Activated naive CD4-positive, alpha-beta T cell treated with anti-CD3 and anti-CD28 coated beads, Interleukin-2, amount 50 U/mL, for 72 hours (primary cell): ENCODE measurements at regions not wholly inside any gene's neighbourhood (a gene's known extent, or its start where the extent isn't known, plus 50 kb on each side); places are given as distances from the start of the nearest gene placed in this dataset.
"Not testable (repeated sequence)": the region's sequence is repeated elsewhere in the genome, so short reads cannot be mapped to it uniquely, and the experiment has no call there.

ENCODE experiments used
- ATAC-seq, 2 donors: fragments of 150-1000 bp; cut with Tn5 transposase; 2 replicates each; pipeline ENCODE4 v1.10.0; 2021; ENCODE audit warnings: mild to moderate bottlenecking in 2 of 2, moderate library complexity in 2 of 2
- DNase-seq, 2 donors: peaks; one replicate each; pipeline ENCODE4 v3.0.0; 2021 to 2022; ENCODE audit warnings: low spot score in 2 of 2
- H3K27ac Mint-ChIP-seq, 2 donors: one replicate each; pipeline ENCODE4 v1.8.0; 2022; ENCODE audit warnings: mild to moderate bottlenecking in 2 of 2, mixed read lengths in 2 of 2
- H3K36me3 Mint-ChIP-seq, 2 donors: one replicate each; pipeline ENCODE4 v1.8.0; 2022; ENCODE audit warnings: mixed read lengths in 2 of 2
- H3K9me3 Mint-ChIP-seq, 2 donors: one replicate each; pipeline ENCODE4 v1.8.0; 2022; ENCODE audit warnings: mixed read lengths in 2 of 2

DNA sequence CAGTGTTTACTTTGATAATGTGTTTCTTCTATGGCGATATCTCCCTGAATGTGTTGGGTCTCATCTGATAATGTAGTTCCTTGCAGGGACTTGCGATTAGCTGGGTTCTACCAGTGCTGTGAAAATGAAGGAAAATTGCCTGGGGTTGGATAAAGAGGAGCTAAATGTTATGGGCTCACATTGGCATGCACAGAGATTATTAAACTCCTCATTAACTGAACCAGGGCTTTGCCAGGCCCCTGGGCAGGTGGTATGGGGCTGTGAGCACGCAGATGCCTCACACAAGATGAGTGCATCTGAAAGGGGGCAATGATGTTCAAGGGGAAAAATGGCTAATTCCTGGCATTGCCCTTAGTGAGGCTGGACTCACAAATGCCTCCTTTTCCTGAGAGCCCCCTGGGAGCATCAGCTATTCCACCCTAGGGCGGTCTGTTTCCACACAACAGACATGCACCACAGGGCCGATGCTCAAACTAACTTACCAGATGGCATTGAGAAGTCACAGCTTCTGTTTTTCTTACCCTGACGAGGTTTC lies 321.1 kb downstream of the SEC16B start:
- no peak for ATAC-seq
- H3K27ac Mint-ChIP-seq, result no peak overlapping the region
- H3K36me3 Mint-ChIP-seq, result no peaks in the 10 kb centered on the region
- DNase-seq, result no peak
- peaks cover 5 to 20% of the 10 kb centered on the region in 2 donors for H3K9me3 Mint-ChIP-seq

DNA sequence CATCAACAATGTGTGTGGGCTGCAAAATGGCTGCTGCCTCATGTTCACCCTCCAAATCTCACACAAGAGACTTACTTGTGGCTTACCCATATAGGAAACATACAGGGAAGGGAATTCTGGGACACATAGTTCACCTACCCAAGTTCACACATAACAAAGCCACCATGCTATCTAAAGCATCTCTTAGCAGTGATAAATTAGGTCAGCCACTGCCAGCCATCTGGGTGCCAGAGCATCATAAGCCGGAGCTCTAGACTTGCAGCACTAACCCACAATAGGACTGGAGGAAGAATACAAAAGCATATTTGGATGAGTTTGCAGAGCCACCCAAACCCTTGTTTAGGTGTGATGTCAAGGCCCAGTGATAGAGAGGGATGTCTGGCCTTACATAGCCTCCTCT lies 321.7 kb downstream of the SEC16B start:
- no peak for ATAC-seq
- H3K36me3 Mint-ChIP-seq, result no peaks in the 10 kb centered on the region
- DNase-seq, result no peak
- H3K27ac Mint-ChIP-seq, result no peak overlapping the region
- H3K9me3 Mint-ChIP-seq, result peaks cover 5 to 20% of the 10 kb centered on the region in 2 donors

DNA sequence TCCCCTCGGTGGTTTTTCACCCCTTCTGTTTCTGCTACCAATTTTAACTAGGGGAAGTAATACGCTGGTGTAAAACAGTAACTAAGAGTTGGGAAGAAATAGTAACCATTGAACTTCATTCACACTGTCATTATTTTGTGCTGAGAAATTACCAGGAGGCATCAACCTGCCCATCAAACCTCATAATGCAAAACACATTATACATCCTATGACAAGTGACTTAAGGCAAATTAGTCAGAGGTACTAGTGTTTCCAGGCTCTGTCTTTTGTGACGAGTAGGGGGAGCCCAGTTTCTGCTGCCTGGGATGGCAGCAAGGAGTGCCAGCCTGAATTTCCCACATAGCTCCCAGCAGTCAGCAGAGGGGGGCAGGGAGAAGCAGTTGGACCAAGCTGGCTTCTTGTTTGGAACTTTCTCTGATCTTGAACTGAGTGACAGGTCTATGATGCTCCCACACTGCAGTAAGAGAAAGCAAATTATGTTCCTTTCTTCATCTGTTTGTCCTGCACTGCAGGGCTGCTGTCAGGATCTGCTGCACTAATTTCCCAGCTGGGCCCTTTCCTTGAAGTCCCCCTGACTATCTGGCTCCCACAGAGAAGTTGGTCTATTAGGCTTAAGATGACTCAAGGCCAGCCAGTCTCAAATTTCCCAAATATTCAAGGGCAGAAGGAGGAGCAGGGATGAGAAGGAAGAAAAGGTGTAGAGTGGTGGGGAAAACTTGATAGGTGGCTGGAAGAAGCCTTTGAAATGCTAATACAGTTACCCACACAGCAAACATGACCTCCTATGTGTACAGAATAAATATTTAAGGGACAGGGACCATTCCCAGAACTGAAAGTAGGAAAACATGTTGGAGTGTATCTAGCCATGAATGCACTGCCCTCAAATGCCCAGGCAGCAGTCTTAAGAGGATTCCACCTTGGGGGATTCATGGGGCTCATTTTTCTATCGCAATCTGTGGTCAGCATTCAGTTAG lies 322.8 kb downstream of the SEC16B start:
- ATAC-seq, result no peak
- no peak overlapping the region for H3K27ac Mint-ChIP-seq
- no peaks in the 10 kb centered on the region for H3K36me3 Mint-ChIP-seq
- peaks cover 5 to 23% of the 10 kb centered on the region in 2 donors for H3K9me3 Mint-ChIP-seq
- no peak for DNase-seq

DNA sequence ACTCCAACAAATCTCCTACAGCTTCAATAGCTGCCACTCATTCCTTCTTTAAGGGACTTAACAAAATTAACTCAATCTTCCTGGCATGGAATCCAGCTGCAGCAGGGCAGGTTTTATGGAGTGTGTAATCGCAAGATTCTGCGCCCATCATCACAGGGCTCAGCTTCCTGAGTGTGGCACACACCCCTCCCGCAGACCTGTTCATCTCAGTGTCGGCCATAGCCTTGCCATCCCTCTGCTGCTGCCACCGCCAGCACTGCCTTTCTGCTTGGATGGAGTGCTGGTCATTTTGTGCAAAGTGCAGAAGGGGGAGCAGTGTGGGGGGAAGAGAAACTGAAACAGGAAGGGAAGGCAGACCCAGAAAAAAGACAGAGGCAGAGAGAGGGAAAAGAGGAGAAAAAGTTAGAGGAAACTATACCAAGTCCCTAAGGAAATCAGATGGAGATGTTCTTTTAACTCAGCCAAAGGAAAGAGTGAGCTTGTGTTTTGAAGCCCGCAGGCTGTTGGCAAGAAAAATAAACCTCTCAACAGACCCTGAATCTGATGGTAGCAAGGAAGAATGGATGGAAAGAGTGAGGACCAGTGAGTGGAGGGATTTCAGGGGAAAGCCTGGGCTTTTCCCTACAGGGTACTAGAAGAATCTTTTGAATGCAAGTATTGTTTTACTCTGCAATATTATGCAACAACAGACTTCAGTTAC lies 324.2 kb downstream of the SEC16B start:
- DNase-seq (no peak), ATAC-seq (no peak)
- Mint-ChIP-seq H3K27ac (no peak overlapping the region), H3K9me3 (peaks cover 14 to 25% of the 10 kb centered on the region in 2 donors), H3K36me3 (no peaks in the 10 kb centered on the region)

DNA sequence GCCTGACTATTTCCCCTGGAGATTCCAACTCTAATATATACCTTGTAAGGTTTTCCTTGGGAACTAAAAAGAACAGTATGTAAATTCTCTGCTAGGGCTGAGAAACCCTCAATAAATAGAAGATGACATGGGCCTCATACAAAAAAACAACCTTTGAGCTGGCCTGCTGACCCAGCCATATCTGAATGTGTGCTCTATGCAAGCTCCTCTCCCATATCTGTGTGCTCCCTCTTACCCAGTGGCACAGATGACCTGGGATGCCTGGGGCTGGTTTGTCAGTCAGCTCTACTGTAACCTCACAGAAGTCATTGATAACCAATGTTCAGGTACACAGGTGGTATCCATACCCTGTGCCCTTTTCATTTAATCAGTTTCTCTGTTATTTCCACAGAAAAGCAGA lies 329.2 kb downstream of the SEC16B start:
- Mint-ChIP-seq H3K27ac (no peak overlapping the region), H3K36me3 (no peaks in the 10 kb centered on the region), H3K9me3 (peaks cover 12 to 13% of the 10 kb centered on the region in 2 donors)
- ATAC-seq (no peak), DNase-seq (no peak)

DNA sequence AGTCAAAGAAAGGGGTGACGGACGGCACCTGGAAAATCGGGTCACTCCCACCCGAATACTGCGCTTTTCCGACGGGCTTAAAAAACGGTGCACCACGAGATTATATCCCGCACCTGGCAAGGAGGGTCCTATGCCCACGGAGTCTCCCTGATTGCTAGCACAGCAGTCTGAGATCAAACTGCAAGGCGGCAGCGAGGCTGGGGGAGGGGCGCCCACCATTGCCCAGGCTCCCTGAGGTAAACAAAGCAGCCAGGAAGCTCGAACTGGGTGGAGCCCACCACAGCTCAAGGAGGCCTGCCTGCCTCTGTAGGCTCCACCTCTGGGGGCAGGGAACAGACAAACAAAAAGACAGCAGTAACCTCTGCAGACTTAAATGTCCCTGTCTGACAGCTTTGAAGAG lies 335.7 kb downstream of the SEC16B start:
- not testable (repeated sequence) for H3K9me3 Mint-ChIP-seq, H3K36me3 Mint-ChIP-seq, DNase-seq, ATAC-seq, H3K27ac Mint-ChIP-seq

DNA sequence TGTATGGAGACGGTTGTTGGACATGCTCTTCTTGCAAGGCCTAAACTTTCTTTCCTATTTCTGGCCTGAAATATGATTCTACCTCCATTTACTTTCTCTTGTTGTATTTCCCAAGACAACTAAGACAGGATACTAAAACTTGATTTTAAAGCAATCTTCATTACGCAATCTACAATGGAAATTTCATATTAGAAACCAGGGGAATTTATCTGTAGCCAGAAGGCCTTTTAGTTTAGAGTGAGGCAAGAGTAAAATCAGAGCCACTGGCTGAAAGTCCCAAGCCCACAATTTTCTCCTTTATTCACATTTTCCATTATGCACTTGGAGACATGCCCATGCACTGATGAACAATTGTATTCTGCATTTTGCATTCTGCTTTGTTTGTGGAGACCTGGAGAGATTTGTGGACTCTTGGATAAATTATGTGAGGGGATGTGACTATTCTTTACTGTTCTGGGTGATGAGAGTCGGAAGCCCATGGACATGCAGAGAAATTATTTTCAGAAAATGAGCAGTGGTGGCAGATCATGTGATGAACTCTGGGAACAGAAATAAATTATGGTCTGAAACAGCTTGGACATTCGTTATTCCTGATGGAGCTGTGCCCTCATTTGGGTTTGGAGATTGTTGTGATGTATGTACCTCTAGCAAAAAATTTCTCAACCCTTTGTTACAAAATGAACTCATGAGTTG lies 336.8 kb downstream of the SEC16B start:
- ATAC-seq (no peak), DNase-seq (no peak)

DNA sequence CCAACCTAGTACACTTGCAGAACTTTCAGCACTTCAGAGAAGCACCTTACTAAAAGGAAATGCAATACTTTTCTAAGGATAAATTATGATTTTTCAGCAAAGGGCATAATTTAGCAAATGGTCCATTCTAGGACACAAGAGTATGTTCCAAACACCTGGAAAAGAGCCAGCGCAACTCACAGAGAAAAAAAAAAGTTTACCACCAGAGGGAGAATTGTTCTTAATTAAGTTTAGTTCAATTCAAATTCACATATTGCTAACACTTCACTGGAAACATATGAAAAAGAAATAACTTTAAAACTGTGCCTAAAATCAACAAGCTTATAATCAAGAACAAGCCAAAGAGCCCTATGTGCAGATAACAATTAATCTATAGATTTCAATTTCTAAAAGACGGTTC lies 338.1 kb downstream of the SEC16B start:
- ATAC-seq (no peak), DNase-seq (no peak)
- peaks cover 0 to 10% of the 10 kb centered on the region in 2 donors for H3K9me3 Mint-ChIP-seq
- H3K27ac Mint-ChIP-seq, result no peak overlapping the region
- H3K36me3 Mint-ChIP-seq, result no peaks in the 10 kb centered on the region

More for the DNA sequence above, 336.8 kb downstream of the SEC16B start:
- no peak overlapping the region for H3K27ac Mint-ChIP-seq
- H3K9me3 Mint-ChIP-seq, result peaks cover 0 to 10% of the 10 kb centered on the region in 2 donors
- no peaks in the 10 kb centered on the region for H3K36me3 Mint-ChIP-seq

DNA sequence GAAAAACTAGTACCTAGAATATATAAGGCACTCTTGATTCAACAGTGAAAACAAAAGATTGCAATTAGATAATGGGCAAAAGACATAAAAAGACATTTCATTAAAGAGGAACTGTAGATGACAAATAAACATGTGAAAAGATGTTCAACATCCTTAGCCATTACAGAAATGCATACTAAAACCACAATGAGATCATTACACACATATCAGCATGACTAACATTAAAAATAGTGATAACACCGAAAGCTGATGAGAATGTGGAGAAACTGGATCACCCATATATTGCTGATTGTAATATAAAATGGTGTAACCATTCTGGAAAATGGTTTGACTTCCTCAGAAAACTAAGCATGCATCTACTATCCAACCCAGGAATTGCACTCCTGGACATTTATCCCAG lies 340.3 kb downstream of the SEC16B start:
- DNase-seq, result no peak
- H3K27ac Mint-ChIP-seq, result no peak overlapping the region
- peaks cover 0 to 9% of the 10 kb centered on the region in 2 donors for H3K36me3 Mint-ChIP-seq
- H3K9me3 Mint-ChIP-seq, result peaks cover 0 to 20% of the 10 kb centered on the region in 2 donors
- no peak for ATAC-seq

DNA sequence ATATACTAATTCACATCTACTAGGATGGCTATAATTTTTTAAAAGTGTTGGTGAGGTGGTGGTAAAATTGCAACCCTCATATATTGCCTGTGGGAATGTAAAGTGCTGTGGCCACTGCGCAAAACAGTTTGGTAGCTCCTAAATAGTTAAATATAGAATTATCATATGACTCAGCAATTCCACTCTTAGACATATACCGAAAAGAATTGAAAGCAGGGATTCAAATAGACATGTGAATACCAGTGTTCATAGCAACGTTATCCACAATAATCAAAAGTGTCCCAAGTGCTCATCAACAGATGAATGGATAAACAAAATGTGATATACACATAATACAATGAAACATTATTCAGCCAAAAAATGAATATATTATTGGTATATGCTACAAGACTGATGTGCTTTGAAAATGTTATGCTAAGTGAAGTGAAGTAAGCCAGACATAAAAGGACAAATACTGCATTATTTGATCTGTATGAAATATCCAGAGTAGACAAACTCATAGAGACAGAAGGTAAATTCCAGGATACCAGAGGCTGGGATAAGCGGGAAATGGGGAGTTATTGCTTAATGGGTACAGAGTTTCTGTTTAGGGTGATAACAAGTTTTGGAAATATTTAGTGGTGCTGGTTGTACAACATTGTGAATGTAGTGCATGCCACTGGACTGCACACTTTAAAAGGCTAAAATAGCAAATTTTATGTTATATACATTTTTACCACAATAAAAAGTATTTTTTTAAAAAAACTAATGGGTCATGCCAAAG lies 342.5 kb downstream of the SEC16B start:
- Mint-ChIP-seq H3K27ac (no peak overlapping the region), H3K9me3 (peaks cover 0 to 16% of the 10 kb centered on the region in 2 donors), H3K36me3 (peaks cover 0 to 14% of the 10 kb centered on the region in 2 donors)
- no peak for DNase-seq
- ATAC-seq, result no peak

DNA sequence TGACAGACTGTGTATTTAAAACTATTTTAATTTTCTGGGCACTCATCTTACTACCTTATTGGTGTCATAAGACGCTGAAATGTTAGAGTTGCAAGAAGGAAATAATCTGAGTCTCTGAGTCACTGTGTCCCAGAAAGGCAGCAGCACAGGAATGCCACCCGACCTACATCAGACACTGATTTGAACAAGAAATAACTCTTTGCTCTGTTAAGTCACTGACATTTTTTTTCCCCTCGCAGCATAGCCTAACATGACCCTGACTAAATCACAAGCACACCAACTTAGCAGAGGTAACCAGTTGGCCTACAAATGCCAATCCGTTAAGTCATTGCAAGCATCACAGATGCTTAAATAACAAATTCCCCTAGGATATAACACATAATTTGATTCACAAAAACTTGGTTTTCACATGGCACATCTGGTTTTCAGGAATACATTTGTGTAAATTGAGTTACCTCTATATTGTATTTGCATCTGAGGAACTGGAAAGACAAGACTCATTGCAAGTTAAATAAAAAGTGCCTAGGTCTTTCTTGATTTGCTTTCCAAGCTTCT lies 349.1 kb downstream of the SEC16B start:
- Mint-ChIP-seq H3K36me3 (peaks cover 0 to 12% of the 10 kb centered on the region in 2 donors), H3K9me3 (peaks cover 0 to 14% of the 10 kb centered on the region in 2 donors), H3K27ac (no peak overlapping the region)
- ATAC-seq (no peak), DNase-seq (no peak)

DNA sequence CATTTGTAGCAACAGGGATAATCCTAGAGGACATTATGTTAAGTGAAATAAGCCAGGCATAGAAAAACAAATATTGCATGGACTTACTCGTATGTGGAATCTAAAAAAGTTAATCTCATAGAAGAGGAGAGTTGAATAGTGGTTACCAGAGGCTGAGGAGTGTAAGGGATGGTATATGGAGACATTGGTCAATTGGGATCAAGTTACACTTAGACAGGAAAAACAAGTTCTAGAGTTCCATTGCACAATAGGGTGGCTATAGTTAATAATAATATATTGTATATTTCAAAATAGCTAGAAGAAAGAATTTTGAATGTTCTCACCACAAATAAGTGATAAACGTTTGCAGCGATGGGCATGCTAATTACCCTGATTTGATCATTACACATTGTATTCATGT lies 354.6 kb downstream of the SEC16B start:
- Mint-ChIP-seq H3K9me3 (peaks cover 6 to 7% of the 10 kb centered on the region in 2 donors), H3K36me3 (no peaks in the 10 kb centered on the region), H3K27ac (no peak overlapping the region)
- ATAC-seq (no peak), DNase-seq (no peak)

DNA sequence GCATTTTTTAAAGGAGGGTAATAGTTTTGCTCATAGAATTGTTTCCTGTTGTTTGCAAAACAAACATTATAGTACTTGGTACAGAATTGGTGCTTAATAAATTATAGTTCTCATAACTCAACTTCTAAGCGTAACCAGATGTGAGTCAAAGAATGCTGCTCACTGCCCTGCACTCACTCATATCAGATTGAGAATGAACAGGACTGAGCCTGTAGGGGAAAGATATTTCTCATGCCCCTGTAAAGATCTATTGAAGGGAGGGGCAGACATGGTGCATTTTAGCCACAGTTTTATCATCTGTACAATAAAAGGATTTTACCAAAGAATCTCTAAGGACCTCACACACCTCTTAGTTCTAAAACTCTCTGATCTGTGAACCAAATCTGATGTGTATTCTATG lies 358.5 kb downstream of the SEC16B start:
- Mint-ChIP-seq H3K9me3 (peaks cover 4 to 6% of the 10 kb centered on the region in 2 donors), H3K27ac (no peak overlapping the region), H3K36me3 (no peaks in the 10 kb centered on the region)
- ATAC-seq (no peak), DNase-seq (no peak)

DNA sequence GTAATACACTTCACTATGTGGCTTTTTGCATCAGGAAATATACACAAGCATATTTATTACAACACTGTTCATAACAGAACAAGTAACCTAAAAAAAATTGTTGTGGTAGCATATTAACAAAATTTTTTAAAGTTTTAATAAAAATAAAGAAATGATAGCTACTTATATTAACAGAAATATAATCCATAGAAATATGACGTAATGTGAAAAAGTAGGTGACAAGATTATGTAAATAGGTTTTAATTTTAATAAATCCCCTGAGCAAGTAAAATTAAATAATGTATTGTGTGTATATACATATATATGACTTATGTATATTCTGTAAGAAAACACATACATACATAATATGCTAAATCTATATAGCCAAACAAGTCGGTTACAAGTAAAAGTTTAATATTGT lies 359.9 kb downstream of the SEC16B start:
- no peak for DNase-seq

DNA sequence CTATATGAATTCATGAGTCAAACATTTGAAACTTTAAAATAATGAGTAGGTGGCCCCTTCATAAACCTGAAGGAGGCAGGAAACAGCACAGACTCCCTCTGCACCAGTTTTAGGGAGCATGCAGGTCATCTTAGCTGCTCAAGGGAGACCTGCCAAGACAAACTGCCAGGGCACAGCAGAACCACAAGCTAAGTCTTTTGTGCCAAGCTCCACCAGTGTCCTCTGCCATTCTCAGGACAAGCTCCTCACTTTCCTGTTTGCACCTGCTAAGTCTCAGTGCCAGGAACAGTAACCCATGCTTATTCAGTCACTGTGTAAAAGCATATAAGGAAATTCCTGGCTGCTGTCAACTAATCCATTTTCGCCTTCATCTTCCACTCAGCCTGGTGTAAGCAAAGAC lies 368.9 kb downstream of the SEC16B start:
- H3K9me3 Mint-ChIP-seq, result peaks cover 21 to 22% of the 10 kb centered on the region in 2 donors
- no peak for ATAC-seq
- H3K36me3 Mint-ChIP-seq, result no peaks in the 10 kb centered on the region
- no peak overlapping the region for H3K27ac Mint-ChIP-seq
- DNase-seq, result no peak

More for the DNA sequence above, 359.9 kb downstream of the SEC16B start:
- Mint-ChIP-seq H3K36me3 (no peaks in the 10 kb centered on the region), H3K9me3 (peaks cover 6 to 7% of the 10 kb centered on the region in 2 donors), H3K27ac (no peak overlapping the region)
- no peak for ATAC-seq

DNA sequence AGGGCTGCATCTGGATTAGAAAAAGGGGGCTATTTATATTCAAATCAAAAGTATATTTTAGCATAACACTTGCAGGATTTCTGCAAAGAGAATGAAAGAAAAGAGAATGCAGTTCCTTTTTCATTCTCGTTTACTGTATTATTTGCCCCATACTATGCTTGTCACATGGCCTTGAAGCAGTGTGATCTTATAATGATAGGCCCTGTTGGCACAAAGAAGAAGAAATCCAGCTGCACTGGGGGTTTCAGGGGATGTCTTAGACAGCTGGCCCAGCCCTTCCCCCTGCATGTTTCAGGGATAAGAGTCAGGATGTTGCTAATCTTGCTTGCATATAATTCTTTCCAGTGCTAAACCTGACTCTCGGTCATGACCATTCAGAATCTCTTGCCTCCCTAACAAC lies 369.5 kb downstream of the SEC16B start:
- Mint-ChIP-seq H3K27ac (no peak overlapping the region), H3K9me3 (peaks cover 21 to 27% of the 10 kb centered on the region in 2 donors), H3K36me3 (no peaks in the 10 kb centered on the region)
- DNase-seq (no peak), ATAC-seq (no peak)
